ENCODE measurements at regions not wholly inside any gene's neighbourhood (a gene's known extent, or its start where the extent isn't known, plus 50 kb on each side); places are given as distances from the start of the nearest gene placed in this dataset.

DNA sequence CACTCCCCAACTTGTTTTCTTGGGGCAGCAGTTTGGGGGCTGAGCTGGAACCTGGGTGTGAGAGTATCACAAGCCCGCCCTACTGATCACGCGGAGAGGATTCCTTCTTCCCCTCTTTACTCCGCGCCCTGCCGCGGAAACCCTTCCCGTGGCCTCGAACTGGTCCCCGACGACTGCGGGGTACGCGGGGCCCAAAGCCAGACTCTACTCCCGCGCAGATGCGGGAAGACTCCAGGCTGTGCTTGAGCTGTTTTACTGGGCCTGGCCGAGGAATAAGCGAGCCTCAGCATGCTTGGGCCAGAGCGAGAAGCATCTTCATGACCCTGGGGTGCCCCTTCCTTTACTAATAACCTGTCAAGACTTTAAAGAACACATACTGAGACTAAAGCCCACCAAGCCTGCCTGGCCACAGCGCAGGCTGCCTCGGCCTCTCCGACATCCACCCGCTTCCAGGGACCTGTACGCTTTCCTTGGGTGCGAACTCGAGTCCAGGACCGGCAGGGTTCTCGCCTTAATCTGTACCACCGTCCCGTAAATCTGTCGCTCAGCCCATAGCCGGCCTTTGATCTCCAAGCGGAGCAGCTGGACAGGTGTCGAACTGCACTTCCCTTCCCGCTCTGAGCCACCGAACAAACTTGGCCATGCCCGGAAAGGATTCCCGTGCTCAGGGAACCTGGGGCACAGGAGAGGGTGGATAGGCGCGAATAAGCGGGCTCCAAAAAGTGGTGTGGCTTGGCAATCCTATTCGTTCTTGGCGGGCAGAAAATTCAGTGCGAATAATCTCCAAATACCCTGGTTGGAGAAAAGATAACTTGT lies 55.0 kb upstream of the TMEM33 start:
- TF ChIP-seq POLR2A (IDR thresholded peaks at IDR 0.05), result no peak
- TF ChIP-seq, protein P1, sequence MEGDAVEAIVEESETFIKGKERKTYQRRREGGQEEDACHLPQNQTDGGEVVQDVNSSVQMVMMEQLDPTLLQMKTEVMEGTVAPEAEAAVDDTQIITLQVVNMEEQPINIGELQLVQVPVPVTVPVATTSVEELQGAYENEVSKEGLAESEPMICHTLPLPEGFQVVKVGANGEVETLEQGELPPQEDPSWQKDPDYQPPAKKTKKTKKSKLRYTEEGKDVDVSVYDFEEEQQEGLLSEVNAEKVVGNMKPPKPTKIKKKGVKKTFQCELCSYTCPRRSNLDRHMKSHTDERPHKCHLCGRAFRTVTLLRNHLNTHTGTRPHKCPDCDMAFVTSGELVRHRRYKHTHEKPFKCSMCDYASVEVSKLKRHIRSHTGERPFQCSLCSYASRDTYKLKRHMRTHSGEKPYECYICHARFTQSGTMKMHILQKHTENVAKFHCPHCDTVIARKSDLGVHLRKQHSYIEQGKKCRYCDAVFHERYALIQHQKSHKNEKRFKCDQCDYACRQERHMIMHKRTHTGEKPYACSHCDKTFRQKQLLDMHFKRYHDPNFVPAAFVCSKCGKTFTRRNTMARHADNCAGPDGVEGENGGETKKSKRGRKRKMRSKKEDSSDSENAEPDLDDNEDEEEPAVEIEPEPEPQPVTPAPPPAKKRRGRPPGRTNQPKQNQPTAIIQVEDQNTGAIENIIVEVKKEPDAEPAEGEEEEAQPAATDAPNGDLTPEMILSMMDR (IDR thresholded peaks at IDR 0.05), result no peak
